ENCODE measurements at regions not wholly inside any gene's neighbourhood (a gene's known extent, or its start where the extent isn't known, plus 50 kb on each side); places are given as distances from the start of the nearest gene placed in this dataset.

DNA sequence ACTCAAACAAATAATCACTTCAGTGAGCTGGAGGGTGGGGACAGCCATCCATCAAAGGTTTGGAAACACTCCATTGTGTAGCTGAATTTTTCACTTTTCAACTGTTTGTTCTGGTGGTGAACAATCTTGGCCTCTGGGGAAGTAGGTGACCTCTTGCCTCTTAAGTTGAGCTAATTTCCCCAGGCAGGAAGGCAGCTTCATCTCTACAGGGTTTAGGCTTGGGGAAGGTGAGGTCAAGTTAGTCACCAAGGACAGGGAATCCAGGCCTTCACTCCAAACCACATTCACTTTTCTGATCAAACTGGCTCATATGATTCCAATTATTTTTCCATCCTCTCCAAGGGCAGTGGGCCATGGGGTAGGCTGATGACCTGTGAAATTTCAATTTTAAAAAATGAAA lies 138.3 kb upstream of the HABP2 start:
- TF ChIP-seq, protein P1, sequence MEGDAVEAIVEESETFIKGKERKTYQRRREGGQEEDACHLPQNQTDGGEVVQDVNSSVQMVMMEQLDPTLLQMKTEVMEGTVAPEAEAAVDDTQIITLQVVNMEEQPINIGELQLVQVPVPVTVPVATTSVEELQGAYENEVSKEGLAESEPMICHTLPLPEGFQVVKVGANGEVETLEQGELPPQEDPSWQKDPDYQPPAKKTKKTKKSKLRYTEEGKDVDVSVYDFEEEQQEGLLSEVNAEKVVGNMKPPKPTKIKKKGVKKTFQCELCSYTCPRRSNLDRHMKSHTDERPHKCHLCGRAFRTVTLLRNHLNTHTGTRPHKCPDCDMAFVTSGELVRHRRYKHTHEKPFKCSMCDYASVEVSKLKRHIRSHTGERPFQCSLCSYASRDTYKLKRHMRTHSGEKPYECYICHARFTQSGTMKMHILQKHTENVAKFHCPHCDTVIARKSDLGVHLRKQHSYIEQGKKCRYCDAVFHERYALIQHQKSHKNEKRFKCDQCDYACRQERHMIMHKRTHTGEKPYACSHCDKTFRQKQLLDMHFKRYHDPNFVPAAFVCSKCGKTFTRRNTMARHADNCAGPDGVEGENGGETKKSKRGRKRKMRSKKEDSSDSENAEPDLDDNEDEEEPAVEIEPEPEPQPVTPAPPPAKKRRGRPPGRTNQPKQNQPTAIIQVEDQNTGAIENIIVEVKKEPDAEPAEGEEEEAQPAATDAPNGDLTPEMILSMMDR (IDR thresholded peaks at IDR 0.05), result no peak
- TF ChIP-seq POLR2AphosphoS5 (IDR thresholded peaks at IDR 0.05), result no peak
